ENCODE measurements at regions not wholly inside any gene's neighbourhood (a gene's known extent, or its start where the extent isn't known, plus 50 kb on each side); places are given as distances from the start of the nearest gene placed in this dataset.

GRCh38 chr13:30816736-30817135 lies 81.4 kb downstream of the ALOX5AP start:
- Histone ChIP-seq H3K4me3 (no peak overlapping the region), H3K36me3 (no peaks in the 10 kb centered on the region), H3K27ac (no peak overlapping the region), H3K4me1 (ENCODE audit: insufficient read depth) (no peaks in the 10 kb centered on the region), H3K9me3 (no peaks in the 10 kb centered on the region), H3K27me3 (no peaks in the 10 kb centered on the region)
- intact Hi-C loops (cut with DNase I) = no loop called here
- TF ChIP-seq, protein P1, sequence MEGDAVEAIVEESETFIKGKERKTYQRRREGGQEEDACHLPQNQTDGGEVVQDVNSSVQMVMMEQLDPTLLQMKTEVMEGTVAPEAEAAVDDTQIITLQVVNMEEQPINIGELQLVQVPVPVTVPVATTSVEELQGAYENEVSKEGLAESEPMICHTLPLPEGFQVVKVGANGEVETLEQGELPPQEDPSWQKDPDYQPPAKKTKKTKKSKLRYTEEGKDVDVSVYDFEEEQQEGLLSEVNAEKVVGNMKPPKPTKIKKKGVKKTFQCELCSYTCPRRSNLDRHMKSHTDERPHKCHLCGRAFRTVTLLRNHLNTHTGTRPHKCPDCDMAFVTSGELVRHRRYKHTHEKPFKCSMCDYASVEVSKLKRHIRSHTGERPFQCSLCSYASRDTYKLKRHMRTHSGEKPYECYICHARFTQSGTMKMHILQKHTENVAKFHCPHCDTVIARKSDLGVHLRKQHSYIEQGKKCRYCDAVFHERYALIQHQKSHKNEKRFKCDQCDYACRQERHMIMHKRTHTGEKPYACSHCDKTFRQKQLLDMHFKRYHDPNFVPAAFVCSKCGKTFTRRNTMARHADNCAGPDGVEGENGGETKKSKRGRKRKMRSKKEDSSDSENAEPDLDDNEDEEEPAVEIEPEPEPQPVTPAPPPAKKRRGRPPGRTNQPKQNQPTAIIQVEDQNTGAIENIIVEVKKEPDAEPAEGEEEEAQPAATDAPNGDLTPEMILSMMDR (IDR thresholded peaks at IDR 0.05) = no peak
- TF ChIP-seq POLR2A (IDR thresholded peaks at IDR 0.05) = no peak
- TF ChIP-seq EP300 (IDR thresholded peaks at IDR 0.05) = no peak
- DNase-seq = no peak
- 39 to 58% (median 49%) methylated on average over 6 of the region's 6 CpGs for WGBS, 3 donors

DNA sequence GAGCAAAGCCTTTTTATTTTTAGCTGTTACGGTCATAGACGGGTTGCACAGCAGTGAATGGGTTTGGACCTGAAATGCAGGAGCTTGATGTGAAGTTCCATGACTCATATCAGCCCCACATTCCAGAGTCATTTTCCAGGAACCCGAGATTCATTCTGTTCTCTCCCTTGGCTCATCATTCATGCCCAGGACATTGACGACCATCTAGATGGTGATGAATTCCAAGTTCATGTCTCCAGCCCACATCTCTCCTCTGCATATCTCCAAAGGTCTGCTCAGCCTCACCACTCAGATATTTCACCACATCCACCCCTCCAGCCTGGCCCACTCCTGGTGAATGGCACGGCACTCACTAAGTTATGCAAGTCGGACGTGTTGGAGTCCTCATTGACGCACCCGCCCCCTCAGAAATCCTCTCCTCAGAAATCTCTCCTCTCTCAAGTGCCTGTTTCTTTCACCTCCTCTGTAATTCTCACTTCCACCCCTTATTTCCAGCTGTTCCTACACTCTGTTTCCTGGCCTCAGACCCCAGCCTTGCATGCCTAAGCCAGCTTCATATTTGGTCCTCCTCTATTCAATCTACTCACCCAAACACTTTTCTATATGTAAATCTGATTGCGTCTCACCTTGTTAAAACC lies 83.1 kb downstream of the ALOX5AP start:
- no peak overlapping the region for H3K27ac ChIP-seq
- no peaks in the 10 kb centered on the region for H3K4me1 ChIP-seq (ENCODE audit: insufficient read depth)
- TF ChIP-seq POLR2A (IDR thresholded peaks at IDR 0.05) (no peak), EP300 (IDR thresholded peaks at IDR 0.05) (peak; percentile 84)
- TF ChIP-seq, protein P1 (IDR thresholded peaks at IDR 0.05) = no peak
- no peaks in the 10 kb centered on the region for H3K27me3 ChIP-seq
- no peaks in the 10 kb centered on the region for H3K9me3 ChIP-seq
- 67 to 84% (median 71%) methylated on average over 10 of the region's 10 CpGs for WGBS, 3 donors
- no peaks in the 10 kb centered on the region for H3K36me3 ChIP-seq
- H3K4me3 ChIP-seq = no peak overlapping the region
- DNase-seq = peak in 1 of 5 donors; percentile 42
- intact Hi-C loops (cut with DNase I) = no loop called here

DNA sequence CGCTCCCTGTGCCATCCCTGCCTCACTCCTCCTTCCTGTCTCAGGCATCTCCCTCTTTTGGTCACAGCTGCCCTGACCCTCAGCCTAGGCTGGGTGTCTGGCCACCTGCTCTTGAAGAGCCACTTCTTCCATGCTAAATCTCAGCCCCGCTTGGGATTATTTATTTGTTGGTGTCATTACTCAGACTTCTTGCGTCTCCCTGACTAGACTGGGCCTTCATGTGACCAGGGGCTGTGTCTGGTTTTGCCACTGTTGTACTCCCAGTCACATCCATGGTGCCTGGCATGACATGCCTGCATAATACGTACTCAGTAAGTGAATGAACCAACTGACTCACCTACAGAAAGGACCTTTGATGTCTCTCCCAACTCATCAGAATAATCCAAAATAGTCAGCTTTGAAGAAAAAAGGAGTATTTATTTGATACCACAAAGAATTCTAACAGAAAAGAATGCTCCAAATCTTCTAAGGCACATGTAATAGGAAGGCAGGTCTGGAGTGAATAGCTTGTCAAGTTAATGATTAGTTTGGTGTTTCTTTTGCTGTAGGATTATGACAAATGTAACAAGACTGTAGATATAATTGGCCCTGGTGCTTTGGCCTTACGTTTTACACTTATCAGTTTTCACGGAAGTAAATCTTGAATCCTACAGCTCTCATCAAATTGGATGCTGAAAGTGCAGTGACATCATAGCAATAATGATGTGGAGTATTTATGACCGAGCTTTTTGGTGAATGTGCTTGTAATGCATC lies 84.0 kb downstream of the ALOX5AP start:
- intact Hi-C loops (cut with DNase I) = no loop called here
- Histone ChIP-seq H3K27me3 (no peaks in the 10 kb centered on the region), H3K9me3 (no peaks in the 10 kb centered on the region), H3K27ac (no peak overlapping the region), H3K36me3 (no peaks in the 10 kb centered on the region), H3K4me1 (ENCODE audit: insufficient read depth) (no peaks in the 10 kb centered on the region), H3K4me3 (no peak overlapping the region)
- TF ChIP-seq, protein P1 (IDR thresholded peaks at IDR 0.05) = no peak
- no peak for TF ChIP-seq EP300 (IDR thresholded peaks at IDR 0.05)
- TF ChIP-seq POLR2A (IDR thresholded peaks at IDR 0.05) = no peak
- no peak for DNase-seq
- 79 to 88% (median 81%) methylated on average over 7 of the region's 7 CpGs for WGBS, 3 donors

- DNase-seq = no peak
- Histone ChIP-seq H3K27ac (no peak overlapping the region), H3K27me3 (no peaks in the 10 kb centered on the region), H3K4me3 (no peak overlapping the region), H3K4me1 (ENCODE audit: insufficient read depth) (no peaks in the 10 kb centered on the region), H3K9me3 (no peaks in the 10 kb centered on the region), H3K36me3 (no peaks in the 10 kb centered on the region)
- TF ChIP-seq POLR2A (IDR thresholded peaks at IDR 0.05) = no peak
- no peak for TF ChIP-seq EP300 (IDR thresholded peaks at IDR 0.05)
- TF ChIP-seq, protein P1 (IDR thresholded peaks at IDR 0.05) = no peak
- 86 to 94% (median 88%) methylated on average over 2 of the region's 2 CpGs for WGBS, 3 donors
- intact Hi-C loops (cut with DNase I) = no loop called here
These were observed 84.7 kb upstream of the MEDAG start for GRCh38 chr13:30821421-30821820.
